ENCODE measurements at regions not wholly inside any gene's neighbourhood (a gene's known extent, or its start where the extent isn't known, plus 50 kb on each side); places are given as distances from the start of the nearest gene placed in this dataset.
"Not testable (repeated sequence)": the region's sequence is repeated elsewhere in the genome, so short reads cannot be mapped to it uniquely, and the experiment has no call there.

DNA sequence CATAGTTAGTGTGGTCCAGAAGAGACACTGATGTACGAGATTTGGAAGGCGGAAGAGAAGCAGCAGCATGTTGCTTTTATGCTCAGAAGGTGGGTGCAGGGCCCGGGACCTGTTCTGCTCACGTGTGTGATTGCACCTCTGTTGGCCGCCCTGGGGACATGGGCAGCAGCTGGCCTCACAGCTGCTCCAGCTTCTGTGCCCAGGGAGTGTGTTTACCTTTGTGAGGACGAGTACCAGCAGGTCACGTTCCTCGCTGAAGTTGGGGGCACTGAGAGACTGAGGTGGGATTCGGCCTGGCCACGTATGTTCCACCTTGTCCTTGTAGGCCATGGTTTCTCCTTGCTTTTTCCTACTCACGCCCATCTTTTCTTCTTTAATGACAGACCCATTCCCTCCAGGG is 86.3 kb downstream of the PMAIP1 start:
- no peak overlapping the region for H3K27ac ChIP-seq
- TF ChIP-seq, protein P1, sequence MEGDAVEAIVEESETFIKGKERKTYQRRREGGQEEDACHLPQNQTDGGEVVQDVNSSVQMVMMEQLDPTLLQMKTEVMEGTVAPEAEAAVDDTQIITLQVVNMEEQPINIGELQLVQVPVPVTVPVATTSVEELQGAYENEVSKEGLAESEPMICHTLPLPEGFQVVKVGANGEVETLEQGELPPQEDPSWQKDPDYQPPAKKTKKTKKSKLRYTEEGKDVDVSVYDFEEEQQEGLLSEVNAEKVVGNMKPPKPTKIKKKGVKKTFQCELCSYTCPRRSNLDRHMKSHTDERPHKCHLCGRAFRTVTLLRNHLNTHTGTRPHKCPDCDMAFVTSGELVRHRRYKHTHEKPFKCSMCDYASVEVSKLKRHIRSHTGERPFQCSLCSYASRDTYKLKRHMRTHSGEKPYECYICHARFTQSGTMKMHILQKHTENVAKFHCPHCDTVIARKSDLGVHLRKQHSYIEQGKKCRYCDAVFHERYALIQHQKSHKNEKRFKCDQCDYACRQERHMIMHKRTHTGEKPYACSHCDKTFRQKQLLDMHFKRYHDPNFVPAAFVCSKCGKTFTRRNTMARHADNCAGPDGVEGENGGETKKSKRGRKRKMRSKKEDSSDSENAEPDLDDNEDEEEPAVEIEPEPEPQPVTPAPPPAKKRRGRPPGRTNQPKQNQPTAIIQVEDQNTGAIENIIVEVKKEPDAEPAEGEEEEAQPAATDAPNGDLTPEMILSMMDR (IDR thresholded peaks at IDR 0.05) = no peak
- H3K36me3 ChIP-seq = no peaks in the 10 kb centered on the region
- peaks cover 26% of the 10 kb centered on the region for H3K27me3 ChIP-seq
- H3K4me3 ChIP-seq (ENCODE audit: low read depth in 1 of 2, low read length in 1 of 2) = no peak overlapping the region
- no peaks in the 10 kb centered on the region for H3K9me3 ChIP-seq
- no peaks in the 10 kb centered on the region for H3K4me1 ChIP-seq (ENCODE audit: control insufficient read depth in 1 of 2, insufficient read depth in 1 of 2, low read depth in 1 of 2, low read length in 1 of 2)

DNA sequence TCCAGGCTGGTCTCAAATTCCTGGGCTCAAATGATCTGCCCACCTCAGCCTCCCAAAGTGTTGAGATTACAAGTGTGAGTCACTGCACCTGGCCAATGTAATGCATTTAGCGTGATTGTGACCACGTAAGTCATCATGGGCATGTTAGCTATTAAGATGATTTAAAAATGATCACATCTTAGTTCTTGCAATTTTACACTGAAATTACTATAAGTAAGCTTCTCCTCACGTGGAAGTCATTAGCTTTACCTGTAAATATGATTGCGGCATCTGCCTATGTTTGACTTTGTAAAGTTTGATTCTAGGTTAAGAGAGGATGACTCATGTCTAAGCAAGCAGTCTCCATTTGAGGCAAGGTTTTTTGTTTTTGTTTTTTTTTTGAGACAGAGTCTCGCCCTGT is 85.5 kb downstream of the PMAIP1 start:
- TF ChIP-seq, protein P1 (IDR thresholded peaks at IDR 0.05) = no peak
- Histone ChIP-seq H3K4me1 (ENCODE audit: control insufficient read depth in 1 of 2, insufficient read depth in 1 of 2, low read depth in 1 of 2, low read length in 1 of 2) (no peaks in the 10 kb centered on the region), H3K9me3 (no peaks in the 10 kb centered on the region), H3K4me3 (ENCODE audit: low read depth in 1 of 2, low read length in 1 of 2) (no peak overlapping the region), H3K36me3 (no peaks in the 10 kb centered on the region), H3K27me3 (peaks cover 17% of the 10 kb centered on the region), H3K27ac (no peak overlapping the region)

DNA sequence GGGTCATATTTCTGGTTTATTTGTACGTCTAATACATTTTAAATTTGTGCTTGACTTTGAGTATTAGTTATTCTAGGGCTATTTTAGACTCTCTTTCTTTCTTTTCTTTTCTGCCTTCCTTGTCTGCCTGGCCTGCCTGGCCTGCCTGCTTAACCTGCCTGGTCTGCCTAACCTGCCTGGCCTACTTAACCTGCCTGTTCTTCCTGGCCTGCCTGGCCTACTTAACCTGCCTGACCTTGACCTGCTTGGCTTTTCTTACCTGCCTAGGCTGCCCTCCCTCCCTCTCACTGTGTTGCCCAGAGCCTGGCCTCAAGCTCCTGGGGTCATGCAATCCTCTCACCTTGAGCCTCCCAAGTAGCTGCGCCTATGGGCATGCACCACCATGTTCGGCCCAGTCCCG is 83.7 kb downstream of the PMAIP1 start:
- H3K36me3 ChIP-seq = no peaks in the 10 kb centered on the region
- H3K4me3 ChIP-seq (ENCODE audit: low read depth in 1 of 2, low read length in 1 of 2) = no peak overlapping the region
- no peak overlapping the region for H3K27ac ChIP-seq
- no peaks in the 10 kb centered on the region for H3K9me3 ChIP-seq
- H3K27me3 ChIP-seq = peaks cover 2% of the 10 kb centered on the region
- no peaks in the 10 kb centered on the region for H3K4me1 ChIP-seq (ENCODE audit: control insufficient read depth in 1 of 2, insufficient read depth in 1 of 2, low read depth in 1 of 2, low read length in 1 of 2)
- TF ChIP-seq, protein P1 (IDR thresholded peaks at IDR 0.05) = no peak

DNA sequence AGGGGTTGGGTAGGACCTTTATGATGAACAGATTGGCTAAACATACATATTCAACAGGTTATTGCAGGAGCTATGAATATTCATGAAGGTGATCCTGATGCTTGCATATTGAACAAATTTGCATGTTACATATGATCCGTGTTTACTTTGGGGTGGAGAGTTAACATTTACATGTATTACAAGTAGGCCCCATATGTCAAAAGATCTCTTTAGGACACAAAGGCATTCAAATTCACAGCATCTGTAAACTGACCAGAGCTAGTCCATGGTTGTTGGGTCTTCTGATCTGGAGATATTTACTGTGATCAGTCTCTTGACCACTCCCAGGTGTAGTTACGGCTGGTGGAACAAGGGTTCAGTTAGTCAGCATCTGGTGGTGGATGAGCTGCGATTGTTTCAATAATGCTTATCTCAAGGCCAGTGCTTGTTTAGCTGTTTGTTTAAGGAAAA is 80.4 kb downstream of the PMAIP1 start:
- Histone ChIP-seq H3K4me3 (ENCODE audit: low read depth in 1 of 2, low read length in 1 of 2) (no peak overlapping the region), H3K36me3 (no peaks in the 10 kb centered on the region), H3K27ac (no peak overlapping the region), H3K4me1 (ENCODE audit: control insufficient read depth in 1 of 2, insufficient read depth in 1 of 2, low read depth in 1 of 2, low read length in 1 of 2) (no peaks in the 10 kb centered on the region), H3K9me3 (no peaks in the 10 kb centered on the region), H3K27me3 (no peaks in the 10 kb centered on the region)
- TF ChIP-seq, protein P1 (IDR thresholded peaks at IDR 0.05) = no peak

DNA sequence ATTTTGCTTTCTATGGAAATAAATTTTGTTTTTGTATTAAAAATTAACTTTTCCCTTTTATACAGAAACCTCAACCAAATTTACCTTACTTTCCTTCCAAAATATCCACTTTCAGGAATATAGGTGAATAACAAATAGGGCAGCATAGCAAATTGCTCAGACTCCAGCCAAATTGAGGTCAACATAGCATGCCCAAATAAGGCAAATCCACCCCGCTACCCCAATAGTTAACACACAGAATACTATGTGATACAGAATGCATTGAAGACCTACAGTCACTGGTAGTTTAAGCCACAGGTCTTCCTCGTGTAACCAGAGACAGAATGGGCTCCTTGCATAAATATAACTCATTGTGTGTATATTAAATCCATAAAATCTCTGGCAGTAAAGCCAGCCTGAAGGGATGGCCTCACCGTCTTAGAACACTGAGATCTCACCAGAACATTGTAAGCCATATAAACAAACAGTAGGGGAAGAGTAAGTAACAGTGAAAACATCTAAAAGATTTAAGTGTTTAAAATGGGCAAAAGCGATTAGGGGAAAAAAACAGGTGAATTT is 72.2 kb downstream of the PMAIP1 start:
- Histone ChIP-seq H3K27ac (no peak overlapping the region), H3K9me3 (no peaks in the 10 kb centered on the region), H3K4me3 (ENCODE audit: low read depth in 1 of 2, low read length in 1 of 2) (no peak overlapping the region), H3K27me3 (peaks cover 32% of the 10 kb centered on the region), H3K4me1 (ENCODE audit: control insufficient read depth in 1 of 2, insufficient read depth in 1 of 2, low read depth in 1 of 2, low read length in 1 of 2) (no peaks in the 10 kb centered on the region), H3K36me3 (no peaks in the 10 kb centered on the region)
- TF ChIP-seq, protein P1 (IDR thresholded peaks at IDR 0.05) = no peak

DNA sequence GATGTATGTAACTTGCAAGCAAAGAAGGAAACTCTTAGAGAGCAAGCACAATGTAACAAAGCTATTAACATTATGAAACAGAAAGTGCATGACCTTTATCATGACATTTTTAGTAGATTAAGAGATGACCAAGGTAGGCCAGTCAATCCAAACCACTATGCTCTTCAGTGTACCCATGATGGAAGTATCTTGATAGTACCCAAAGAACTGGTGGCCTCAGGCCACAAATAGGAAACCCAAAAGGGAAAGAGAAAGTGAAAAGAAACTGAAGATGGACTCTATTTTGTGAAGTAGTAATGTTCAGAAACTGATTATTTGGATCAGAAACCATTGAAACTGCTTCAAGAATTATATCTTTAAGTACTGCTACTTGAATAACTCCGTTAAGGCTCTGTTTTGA is 71.3 kb downstream of the PMAIP1 start:
- H3K27me3 ChIP-seq = peaks cover 36% of the 10 kb centered on the region

DNA sequence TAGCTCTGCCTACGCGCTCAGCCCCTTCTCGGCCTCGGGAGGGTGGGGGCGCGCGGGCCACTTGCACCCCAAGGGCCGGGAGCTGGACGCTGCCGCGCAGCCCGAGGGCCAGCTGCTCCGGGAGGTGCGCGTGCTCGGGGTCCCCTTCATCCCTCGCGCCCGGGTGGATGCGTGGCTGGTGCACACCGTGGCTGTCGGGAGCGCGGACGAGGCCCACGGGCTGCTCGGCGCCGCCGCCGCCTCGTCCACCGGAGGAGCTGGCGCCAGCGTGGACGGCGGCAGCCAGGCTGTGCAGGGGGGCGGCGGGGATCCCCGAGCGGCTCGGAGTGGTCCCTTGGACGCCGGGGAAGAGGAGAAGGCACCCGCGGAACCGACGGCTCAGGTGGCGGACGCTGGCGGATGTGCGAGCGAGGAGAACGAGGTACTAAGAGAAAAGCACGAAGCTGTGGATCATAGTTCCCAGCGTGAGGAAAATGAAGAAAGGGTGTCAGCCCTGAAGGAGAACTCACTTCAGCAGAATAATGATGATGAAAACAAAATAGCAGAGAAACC is 69.8 kb downstream of the PMAIP1 start:
- H3K27me3 ChIP-seq = peaks cover 48% of the 10 kb centered on the region
- not testable (repeated sequence) for H3K36me3 ChIP-seq; H3K4me3 ChIP-seq (ENCODE audit: low read depth in 1 of 2, low read length in 1 of 2); H3K4me1 ChIP-seq (ENCODE audit: control insufficient read depth in 1 of 2, insufficient read depth in 1 of 2, low read depth in 1 of 2, low read length in 1 of 2); H3K9me3 ChIP-seq; H3K27ac ChIP-seq

More for the DNA sequence above, 71.3 kb downstream of the PMAIP1 start:
- H3K27ac ChIP-seq; H3K4me1 ChIP-seq (ENCODE audit: control insufficient read depth in 1 of 2, insufficient read depth in 1 of 2, low read depth in 1 of 2, low read length in 1 of 2); H3K9me3 ChIP-seq; H3K4me3 ChIP-seq (ENCODE audit: low read depth in 1 of 2, low read length in 1 of 2); H3K36me3 ChIP-seq: not testable (repeated sequence)

Data from neutrophil (primary cell).